Endothelial cell (in vitro differentiated cells): ENCODE measurements at regions not wholly inside any gene's neighbourhood (a gene's known extent, or its start where the extent isn't known, plus 50 kb on each side); places are given as distances from the start of the nearest gene placed in this dataset.

Experiments
- DNase-seq: peaks from one replicate; pipeline ENCODE4 v3.0.0; 2021; ENCODE audit warnings: low spot score
- H3K27ac Mint-ChIP-seq: one replicate; pipeline ENCODE4 v1.8.0; 2021; ENCODE audit warnings: mixed read lengths, inconsistent platforms; ENCODE audit not compliant: unreplicated experiment
- H3K27me3 Mint-ChIP-seq: one replicate; pipeline ENCODE4 v1.8.0; 2021; ENCODE audit warnings: mild to moderate bottlenecking, moderate library complexity, mixed read lengths, inconsistent platforms; ENCODE audit not compliant: unreplicated experiment
- H3K36me3 Mint-ChIP-seq: one replicate; pipeline ENCODE4 v1.8.0; 2021; ENCODE audit warnings: mild to moderate bottlenecking, low read depth, mixed read lengths, inconsistent platforms; ENCODE audit not compliant: unreplicated experiment
- H3K4me1 Mint-ChIP-seq: one replicate; pipeline ENCODE4 v1.8.0; 2021; ENCODE audit warnings: mild to moderate bottlenecking, mixed read lengths, inconsistent platforms; ENCODE audit not compliant: unreplicated experiment
- H3K4me3 Mint-ChIP-seq: one replicate; pipeline ENCODE4 v1.8.0; 2021; ENCODE audit warnings: mild to moderate bottlenecking, mixed read lengths, inconsistent platforms; ENCODE audit not compliant: unreplicated experiment
- H3K9me3 Mint-ChIP-seq: one replicate; pipeline ENCODE4 v1.8.0; 2021; ENCODE audit warnings: mixed read lengths, inconsistent platforms; ENCODE audit not compliant: unreplicated experiment
- TF ChIP-seq, protein P1 (sequence below): fragments of 200-600 bp; sonication (generic); IDR thresholded peaks from one replicate; pipeline ENCODE4 v1.5.0; 2021; ENCODE audit warnings: antibody characterized with exemption; ENCODE audit not compliant: unreplicated experiment

DNA sequence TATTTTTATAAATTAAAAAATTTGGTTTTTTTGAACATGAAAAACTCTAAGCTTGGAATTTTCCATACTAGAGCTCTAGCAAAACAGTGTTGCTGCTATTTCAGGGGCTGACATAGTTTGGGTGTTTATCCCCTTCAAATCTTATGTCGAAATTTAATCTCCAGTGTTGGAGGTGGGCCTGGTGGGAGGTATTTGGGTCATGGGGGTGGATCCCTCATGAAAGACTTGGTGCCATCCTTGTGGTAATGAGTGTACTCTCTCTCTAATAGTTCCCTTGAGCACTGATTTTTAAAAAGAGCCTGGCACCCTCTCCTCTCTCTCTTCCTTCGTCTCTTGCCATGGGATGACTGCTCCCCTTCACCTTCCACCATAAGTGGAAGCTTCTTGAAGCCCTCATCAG is 244.6 kb upstream of the UBE2E3 start:
- no peak overlapping the region for H3K4me3 Mint-ChIP-seq
- no peaks in the 10 kb centered on the region for H3K27me3 Mint-ChIP-seq
- TF ChIP-seq, protein P1, sequence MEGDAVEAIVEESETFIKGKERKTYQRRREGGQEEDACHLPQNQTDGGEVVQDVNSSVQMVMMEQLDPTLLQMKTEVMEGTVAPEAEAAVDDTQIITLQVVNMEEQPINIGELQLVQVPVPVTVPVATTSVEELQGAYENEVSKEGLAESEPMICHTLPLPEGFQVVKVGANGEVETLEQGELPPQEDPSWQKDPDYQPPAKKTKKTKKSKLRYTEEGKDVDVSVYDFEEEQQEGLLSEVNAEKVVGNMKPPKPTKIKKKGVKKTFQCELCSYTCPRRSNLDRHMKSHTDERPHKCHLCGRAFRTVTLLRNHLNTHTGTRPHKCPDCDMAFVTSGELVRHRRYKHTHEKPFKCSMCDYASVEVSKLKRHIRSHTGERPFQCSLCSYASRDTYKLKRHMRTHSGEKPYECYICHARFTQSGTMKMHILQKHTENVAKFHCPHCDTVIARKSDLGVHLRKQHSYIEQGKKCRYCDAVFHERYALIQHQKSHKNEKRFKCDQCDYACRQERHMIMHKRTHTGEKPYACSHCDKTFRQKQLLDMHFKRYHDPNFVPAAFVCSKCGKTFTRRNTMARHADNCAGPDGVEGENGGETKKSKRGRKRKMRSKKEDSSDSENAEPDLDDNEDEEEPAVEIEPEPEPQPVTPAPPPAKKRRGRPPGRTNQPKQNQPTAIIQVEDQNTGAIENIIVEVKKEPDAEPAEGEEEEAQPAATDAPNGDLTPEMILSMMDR, result no peak
- H3K27ac Mint-ChIP-seq, result no peak overlapping the region
- DNase-seq, result no peak
- no peaks in the 10 kb centered on the region for H3K36me3 Mint-ChIP-seq
- H3K9me3 Mint-ChIP-seq, result no peaks in the 10 kb centered on the region
- H3K4me1 Mint-ChIP-seq, result no peaks in the 10 kb centered on the region

DNA sequence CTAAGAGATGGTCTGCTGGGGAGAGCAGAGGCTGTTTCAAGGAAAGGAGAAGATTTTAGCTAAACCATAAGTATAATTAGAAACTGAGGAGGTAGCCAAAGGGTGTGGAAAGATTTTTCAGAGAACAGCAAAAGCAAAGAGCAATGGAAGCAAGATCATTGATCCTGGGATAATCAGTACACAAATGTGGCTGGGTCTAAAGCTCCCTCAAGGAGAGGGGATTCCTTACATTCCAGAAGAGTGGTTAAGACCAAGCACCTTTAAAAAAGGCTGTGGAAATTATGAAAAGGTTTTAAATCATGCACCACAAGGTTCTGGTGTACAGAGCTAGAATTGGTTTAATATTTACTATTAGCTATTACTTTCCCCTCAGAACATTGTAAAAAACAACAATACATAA is 246.0 kb upstream of the UBE2E3 start:
- H3K9me3 Mint-ChIP-seq, result no peaks in the 10 kb centered on the region
- TF ChIP-seq, protein P1, result no peak
- H3K27ac Mint-ChIP-seq, result no peak overlapping the region
- H3K27me3 Mint-ChIP-seq, result no peaks in the 10 kb centered on the region
- DNase-seq, result no peak
- H3K4me1 Mint-ChIP-seq, result no peaks in the 10 kb centered on the region
- no peaks in the 10 kb centered on the region for H3K36me3 Mint-ChIP-seq
- no peak overlapping the region for H3K4me3 Mint-ChIP-seq

DNA sequence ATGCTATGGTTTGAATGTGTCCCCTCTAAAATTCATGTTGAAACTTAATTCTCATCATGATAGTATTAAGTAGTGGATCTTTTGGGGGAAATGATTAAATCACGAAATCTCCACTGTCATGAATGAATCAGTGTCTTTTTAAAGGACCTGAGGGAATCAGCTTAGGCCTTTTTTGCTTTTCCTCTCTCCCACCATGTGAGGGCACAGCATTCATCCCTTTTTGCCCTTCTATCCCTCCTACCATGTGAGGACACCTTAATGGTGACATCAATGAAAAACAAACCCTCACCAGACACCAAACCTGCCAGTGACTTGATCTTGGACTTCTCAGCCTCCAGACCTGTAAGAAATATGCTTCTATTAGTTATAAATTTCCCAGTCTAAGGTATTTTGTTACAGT is 247.1 kb upstream of the UBE2E3 start:
- Mint-ChIP-seq H3K9me3 (no peaks in the 10 kb centered on the region), H3K4me3 (no peak overlapping the region), H3K4me1 (no peaks in the 10 kb centered on the region), H3K36me3 (no peaks in the 10 kb centered on the region), H3K27ac (no peak overlapping the region), H3K27me3 (no peaks in the 10 kb centered on the region)
- TF ChIP-seq, protein P1, result no peak
- DNase-seq, result no peak

DNA sequence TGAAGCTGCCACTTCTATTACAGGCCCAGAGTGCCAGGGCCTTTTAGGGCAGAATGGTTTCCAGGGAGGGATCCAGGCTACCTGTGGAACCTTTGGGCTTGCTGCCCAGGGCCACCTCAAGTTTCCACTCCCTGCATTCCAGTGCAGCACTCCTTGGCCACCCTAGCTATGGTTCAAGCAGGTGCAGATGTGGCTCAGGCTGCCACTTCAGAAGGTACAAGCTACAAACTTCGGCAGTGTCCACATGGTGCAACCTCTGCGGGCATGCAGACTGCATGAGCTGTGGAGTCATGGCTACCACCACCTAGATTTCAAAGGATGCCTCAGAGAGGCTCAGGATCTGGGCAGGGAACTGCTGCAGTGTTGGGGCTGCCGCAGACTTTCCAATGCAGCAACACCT is 248.1 kb upstream of the UBE2E3 start:
- TF ChIP-seq, protein P1, result no peak
- Mint-ChIP-seq H3K27ac (no peak overlapping the region), H3K4me1 (no peaks in the 10 kb centered on the region), H3K27me3 (no peaks in the 10 kb centered on the region), H3K36me3 (no peaks in the 10 kb centered on the region), H3K4me3 (no peak overlapping the region), H3K9me3 (no peaks in the 10 kb centered on the region)
- no peak for DNase-seq

DNA sequence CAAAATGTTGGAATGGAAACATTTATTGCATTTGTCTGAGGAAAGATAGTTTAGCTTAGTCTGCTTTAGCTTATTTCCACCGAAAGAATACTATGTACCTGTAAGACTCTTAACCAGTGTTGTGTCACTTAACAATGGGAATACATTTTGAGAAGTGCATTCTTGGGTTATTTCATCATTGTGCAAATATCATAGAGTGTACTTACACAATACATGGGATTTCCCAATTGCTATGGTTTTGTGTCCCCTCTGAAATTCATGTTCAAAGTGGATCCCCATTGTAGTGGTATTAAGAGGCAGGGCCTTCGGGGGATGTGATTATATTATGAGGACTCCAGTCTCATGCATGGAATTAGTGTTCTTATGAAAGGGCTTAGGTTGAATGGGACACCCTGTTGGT is 249.4 kb upstream of the UBE2E3 start:
- no peak overlapping the region for H3K4me3 Mint-ChIP-seq
- H3K9me3 Mint-ChIP-seq, result no peaks in the 10 kb centered on the region
- TF ChIP-seq, protein P1, result no peak
- DNase-seq, result no peak
- no peaks in the 10 kb centered on the region for H3K4me1 Mint-ChIP-seq
- H3K36me3 Mint-ChIP-seq, result no peaks in the 10 kb centered on the region
- H3K27me3 Mint-ChIP-seq, result no peaks in the 10 kb centered on the region
- no peak overlapping the region for H3K27ac Mint-ChIP-seq
